ENCODE measurements at regions not wholly inside any gene's neighbourhood (a gene's known extent, or its start where the extent isn't known, plus 50 kb on each side); places are given as distances from the start of the nearest gene placed in this dataset.

GRCh38 chr1:47534436-47534835 lies 96.6 kb downstream of the FOXD2 start:
- Histone ChIP-seq H3K27me3 (ENCODE audit: insufficient read depth, poor library complexity, severe bottlenecking) (peaks cover 30% of the 10 kb centered on the region), H3K4me3 (replicated peaks; ENCODE audit: insufficient read depth, low read length) (no peak overlapping the region), H3K27ac (replicated peaks) (no peak overlapping the region)
- DNase-seq (ENCODE audit: low read depth in 1 of 2, low spot score in 1 of 2), result no peak
- no peak for TF ChIP-seq GABPA (IDR thresholded peaks at IDR 0.05; ENCODE audit: low read depth)
- TF ChIP-seq, protein P1, sequence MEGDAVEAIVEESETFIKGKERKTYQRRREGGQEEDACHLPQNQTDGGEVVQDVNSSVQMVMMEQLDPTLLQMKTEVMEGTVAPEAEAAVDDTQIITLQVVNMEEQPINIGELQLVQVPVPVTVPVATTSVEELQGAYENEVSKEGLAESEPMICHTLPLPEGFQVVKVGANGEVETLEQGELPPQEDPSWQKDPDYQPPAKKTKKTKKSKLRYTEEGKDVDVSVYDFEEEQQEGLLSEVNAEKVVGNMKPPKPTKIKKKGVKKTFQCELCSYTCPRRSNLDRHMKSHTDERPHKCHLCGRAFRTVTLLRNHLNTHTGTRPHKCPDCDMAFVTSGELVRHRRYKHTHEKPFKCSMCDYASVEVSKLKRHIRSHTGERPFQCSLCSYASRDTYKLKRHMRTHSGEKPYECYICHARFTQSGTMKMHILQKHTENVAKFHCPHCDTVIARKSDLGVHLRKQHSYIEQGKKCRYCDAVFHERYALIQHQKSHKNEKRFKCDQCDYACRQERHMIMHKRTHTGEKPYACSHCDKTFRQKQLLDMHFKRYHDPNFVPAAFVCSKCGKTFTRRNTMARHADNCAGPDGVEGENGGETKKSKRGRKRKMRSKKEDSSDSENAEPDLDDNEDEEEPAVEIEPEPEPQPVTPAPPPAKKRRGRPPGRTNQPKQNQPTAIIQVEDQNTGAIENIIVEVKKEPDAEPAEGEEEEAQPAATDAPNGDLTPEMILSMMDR (IDR thresholded peaks at IDR 0.05; ENCODE audit: insufficient read depth, low read length), result no peak
- TF ChIP-seq SPI1 (IDR thresholded peaks at IDR 0.05; ENCODE audit: borderline replicate concordance, low read depth), result no peak
- no peak for TF ChIP-seq REST (IDR thresholded peaks at IDR 0.05; ENCODE audit: insufficient replicate concordance, low read depth)
- no peak for TF ChIP-seq POLR2AphosphoS5 (IDR thresholded peaks at IDR 0.05; ENCODE audit: low read depth)

GRCh38 chr1:47536646-47537118 lies 98.8 kb downstream of the FOXD2 start:
- Histone ChIP-seq H3K27ac (replicated peaks) (no peak overlapping the region), H3K27me3 (ENCODE audit: insufficient read depth, poor library complexity, severe bottlenecking) (peaks cover 28% of the 10 kb centered on the region), H3K4me3 (replicated peaks; ENCODE audit: insufficient read depth, low read length) (no peak overlapping the region)
- no peak for DNase-seq (ENCODE audit: low read depth in 1 of 2, low spot score in 1 of 2)
- TF ChIP-seq REST (IDR thresholded peaks at IDR 0.05; ENCODE audit: insufficient replicate concordance, low read depth) (no peak), GABPA (IDR thresholded peaks at IDR 0.05; ENCODE audit: low read depth) (no peak), POLR2AphosphoS5 (IDR thresholded peaks at IDR 0.05; ENCODE audit: low read depth) (no peak), SPI1 (IDR thresholded peaks at IDR 0.05; ENCODE audit: borderline replicate concordance, low read depth) (no peak)
- TF ChIP-seq, protein P1 (IDR thresholded peaks at IDR 0.05; ENCODE audit: insufficient read depth, low read length), result no peak

GRCh38 chr1:47537268-47537667 lies 99.4 kb downstream of the FOXD2 start:
- H3K27ac ChIP-seq (replicated peaks), result no peak overlapping the region
- no peak for DNase-seq (ENCODE audit: low read depth in 1 of 2, low spot score in 1 of 2)
- TF ChIP-seq SPI1 (IDR thresholded peaks at IDR 0.05; ENCODE audit: borderline replicate concordance, low read depth) (no peak), REST (IDR thresholded peaks at IDR 0.05; ENCODE audit: insufficient replicate concordance, low read depth) (no peak)

More at GRCh38 chr1:47537268-47537667, 99.4 kb downstream of the FOXD2 start:
- Histone ChIP-seq H3K4me3 (replicated peaks; ENCODE audit: insufficient read depth, low read length) (no peak overlapping the region), H3K27me3 (ENCODE audit: insufficient read depth, poor library complexity, severe bottlenecking) (peaks cover 23% of the 10 kb centered on the region)
